Ishikawa (cell line): ENCODE measurements at regions not wholly inside any gene's neighbourhood (a gene's known extent, or its start where the extent isn't known, plus 50 kb on each side); places are given as distances from the start of the nearest gene placed in this dataset.

Source experiments
- CEBPB ChIP-seq: IDR thresholded peaks from 2 replicates; pipeline ENCODE4 v1.6.1; 2012
- CREB1 ChIP-seq: IDR thresholded peaks from 2 replicates; pipeline ENCODE4 v1.6.1; 2012; ENCODE audit warnings: low read depth
- EGR1 ChIP-seq: IDR thresholded peaks from 2 replicates; pipeline ENCODE4 v1.6.1; 2012
- EP300 ChIP-seq: IDR thresholded peaks from 2 replicates; pipeline ENCODE4 v1.6.1; 2012; ENCODE audit warnings: borderline replicate concordance
- FOXM1 ChIP-seq: IDR thresholded peaks from 2 replicates; pipeline ENCODE4 v1.6.1; 2012; ENCODE audit warnings: low read depth, borderline replicate concordance
- RAD21 ChIP-seq: IDR thresholded peaks from 2 replicates; pipeline ENCODE4 v1.6.1; 2012; ENCODE audit warnings: low read depth
- TAF1 ChIP-seq: IDR thresholded peaks from 2 replicates; pipeline ENCODE4 v1.6.1; 2012; ENCODE audit warnings: low read depth, mild to moderate bottlenecking
- TEAD4 ChIP-seq: IDR thresholded peaks from 2 replicates; pipeline ENCODE4 v1.6.1; 2012
- YY1 ChIP-seq: IDR thresholded peaks from 2 replicates; pipeline ENCODE4 v1.6.1; 2012; ENCODE audit warnings: low read depth
- TF ChIP-seq, protein P1 (sequence below): IDR thresholded peaks from 2 replicates; pipeline ENCODE4 v1.6.1; 2012; ENCODE audit warnings: low read depth, mild to moderate bottlenecking
- TF ChIP-seq, protein P2 (sequence below): IDR thresholded peaks from 2 replicates; pipeline ENCODE4 v1.6.1; 2012
- TF ChIP-seq, protein P3 (sequence below): IDR thresholded peaks from 2 replicates; pipeline ENCODE4 v1.6.1; 2012

DNA sequence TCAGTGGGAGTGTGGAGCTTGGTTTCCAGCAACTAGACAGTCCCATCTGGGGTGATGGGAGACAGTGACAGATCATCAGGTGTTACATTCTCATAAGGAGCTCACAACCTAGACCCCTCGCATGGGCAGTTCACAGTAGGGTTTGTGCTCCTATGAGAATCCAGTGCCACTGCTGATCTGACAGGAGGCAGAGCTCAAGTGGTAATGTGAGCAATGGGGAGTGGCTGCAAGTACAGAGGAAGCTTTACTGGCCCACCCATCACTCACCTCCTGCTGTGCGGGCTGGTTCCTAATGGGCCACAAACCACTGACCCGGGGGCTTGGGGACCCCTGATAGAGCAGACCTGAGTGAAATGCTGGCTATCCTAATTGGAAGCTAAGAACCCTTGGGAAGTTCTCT lies 242.8 kb downstream of the BAMBI start:
- TF ChIP-seq TAF1 (no peak), RAD21 (no peak), YY1 (no peak), FOXM1 (no peak), EGR1 (no peak), EP300 (no peak), CEBPB (no peak), CREB1 (no peak), TEAD4 (no peak)
- TF ChIP-seq, protein P1, sequence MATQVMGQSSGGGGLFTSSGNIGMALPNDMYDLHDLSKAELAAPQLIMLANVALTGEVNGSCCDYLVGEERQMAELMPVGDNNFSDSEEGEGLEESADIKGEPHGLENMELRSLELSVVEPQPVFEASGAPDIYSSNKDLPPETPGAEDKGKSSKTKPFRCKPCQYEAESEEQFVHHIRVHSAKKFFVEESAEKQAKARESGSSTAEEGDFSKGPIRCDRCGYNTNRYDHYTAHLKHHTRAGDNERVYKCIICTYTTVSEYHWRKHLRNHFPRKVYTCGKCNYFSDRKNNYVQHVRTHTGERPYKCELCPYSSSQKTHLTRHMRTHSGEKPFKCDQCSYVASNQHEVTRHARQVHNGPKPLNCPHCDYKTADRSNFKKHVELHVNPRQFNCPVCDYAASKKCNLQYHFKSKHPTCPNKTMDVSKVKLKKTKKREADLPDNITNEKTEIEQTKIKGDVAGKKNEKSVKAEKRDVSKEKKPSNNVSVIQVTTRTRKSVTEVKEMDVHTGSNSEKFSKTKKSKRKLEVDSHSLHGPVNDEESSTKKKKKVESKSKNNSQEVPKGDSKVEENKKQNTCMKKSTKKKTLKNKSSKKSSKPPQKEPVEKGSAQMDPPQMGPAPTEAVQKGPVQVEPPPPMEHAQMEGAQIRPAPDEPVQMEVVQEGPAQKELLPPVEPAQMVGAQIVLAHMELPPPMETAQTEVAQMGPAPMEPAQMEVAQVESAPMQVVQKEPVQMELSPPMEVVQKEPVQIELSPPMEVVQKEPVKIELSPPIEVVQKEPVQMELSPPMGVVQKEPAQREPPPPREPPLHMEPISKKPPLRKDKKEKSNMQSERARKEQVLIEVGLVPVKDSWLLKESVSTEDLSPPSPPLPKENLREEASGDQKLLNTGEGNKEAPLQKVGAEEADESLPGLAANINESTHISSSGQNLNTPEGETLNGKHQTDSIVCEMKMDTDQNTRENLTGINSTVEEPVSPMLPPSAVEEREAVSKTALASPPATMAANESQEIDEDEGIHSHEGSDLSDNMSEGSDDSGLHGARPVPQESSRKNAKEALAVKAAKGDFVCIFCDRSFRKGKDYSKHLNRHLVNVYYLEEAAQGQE, result no peak
- TF ChIP-seq, protein P2, sequence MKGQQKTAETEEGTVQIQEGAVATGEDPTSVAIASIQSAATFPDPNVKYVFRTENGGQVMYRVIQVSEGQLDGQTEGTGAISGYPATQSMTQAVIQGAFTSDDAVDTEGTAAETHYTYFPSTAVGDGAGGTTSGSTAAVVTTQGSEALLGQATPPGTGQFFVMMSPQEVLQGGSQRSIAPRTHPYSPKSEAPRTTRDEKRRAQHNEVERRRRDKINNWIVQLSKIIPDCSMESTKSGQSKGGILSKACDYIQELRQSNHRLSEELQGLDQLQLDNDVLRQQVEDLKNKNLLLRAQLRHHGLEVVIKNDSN, result no peak
- TF ChIP-seq, protein P3, sequence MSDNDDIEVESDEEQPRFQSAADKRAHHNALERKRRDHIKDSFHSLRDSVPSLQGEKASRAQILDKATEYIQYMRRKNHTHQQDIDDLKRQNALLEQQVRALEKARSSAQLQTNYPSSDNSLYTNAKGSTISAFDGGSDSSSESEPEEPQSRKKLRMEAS, result no peak
